WERI-Rb-1 (cell line): ENCODE measurements at regions not wholly inside any gene's neighbourhood (a gene's known extent, or its start where the extent isn't known, plus 50 kb on each side); places are given as distances from the start of the nearest gene placed in this dataset.

Experiments
- DNase-seq: peaks from one replicate; pipeline ENCODE4 v3.0.0-alpha.2; 2020
- H3K27ac ChIP-seq: fragments of 250-450 bp; sonication (Bioruptor Pico); 2 replicates; pipeline ENCODE4 v1.5.1; 2020; ENCODE audit warnings: mild to moderate bottlenecking, moderate library complexity
- H3K27me3 ChIP-seq: fragments of 250-450 bp; sonication (Bioruptor Pico); 2 replicates; pipeline ENCODE4 v1.5.1; 2021; ENCODE audit warnings: mild to moderate bottlenecking, low read depth, moderate library complexity; ENCODE audit not compliant: insufficient read depth, severe bottlenecking
- H3K36me3 ChIP-seq: fragments of 250-450 bp; sonication (Bioruptor Pico); 2 replicates; pipeline ENCODE4 v1.5.1; 2020; ENCODE audit warnings: mild to moderate bottlenecking, moderate library complexity
- H3K4me3 ChIP-seq: 2 replicates; pipeline ENCODE4 v1.5.1; 2011; ENCODE audit warnings: low read depth, mild to moderate bottlenecking, control low read depth, low read length
- H3K9me3 ChIP-seq: fragments of 250-450 bp; sonication (Bioruptor Pico); 2 replicates; pipeline ENCODE4 v1.5.1; 2021; ENCODE audit warnings: mild to moderate bottlenecking, moderate library complexity; ENCODE audit not compliant: severe bottlenecking
- CTCF ChIP-seq: IDR thresholded peaks from 2 replicates; pipeline ENCODE4 v1.5.1; 2011; ENCODE audit warnings: low read depth, mild to moderate bottlenecking, control low read depth, inconsistent platforms, low read length

- no peak overlapping the region for H3K4me3 ChIP-seq
- TF ChIP-seq CTCF: no peak
- H3K36me3 ChIP-seq: no peaks in the 10 kb centered on the region
- H3K9me3 ChIP-seq: no peaks in the 10 kb centered on the region
- no peak overlapping the region for H3K27ac ChIP-seq
- no peaks in the 10 kb centered on the region for H3K27me3 ChIP-seq
- DNase-seq: no peak
Observed at GRCh38 chr4:163967263-163967662, 472.8 kb downstream of the TMA16 start.

GRCh38 chr4:163967710-163968109, 473.2 kb downstream of the TMA16 start:
- Histone ChIP-seq H3K27me3 (no peaks in the 10 kb centered on the region), H3K4me3 (no peak overlapping the region), H3K9me3 (no peaks in the 10 kb centered on the region), H3K36me3 (no peaks in the 10 kb centered on the region), H3K27ac (no peak overlapping the region)
- DNase-seq: no peak
- TF ChIP-seq CTCF: no peak

- Histone ChIP-seq H3K36me3 (no peaks in the 10 kb centered on the region), H3K27me3 (no peaks in the 10 kb centered on the region), H3K9me3 (no peaks in the 10 kb centered on the region), H3K4me3 (no peak overlapping the region), H3K27ac (no peak overlapping the region)
- no peak for TF ChIP-seq CTCF
- no peak for DNase-seq
Observed at GRCh38 chr4:163969291-163969690, 474.8 kb downstream of the TMA16 start.

GRCh38 chr4:163976588-163976987, 482.1 kb downstream of the TMA16 start:
- Histone ChIP-seq H3K27ac (no peak overlapping the region), H3K36me3 (no peaks in the 10 kb centered on the region), H3K27me3 (no peaks in the 10 kb centered on the region), H3K9me3 (no peaks in the 10 kb centered on the region), H3K4me3 (no peak overlapping the region)
- no peak for DNase-seq
- no peak for TF ChIP-seq CTCF

- Histone ChIP-seq H3K36me3 (no peaks in the 10 kb centered on the region), H3K27me3 (no peaks in the 10 kb centered on the region), H3K27ac (peak overlapping the region; percentile 84), H3K4me3 (peak overlapping the region; percentile 37), H3K9me3 (no peaks in the 10 kb centered on the region)
- DNase-seq: peak; percentile 63
- no peak for TF ChIP-seq CTCF
Observed at GRCh38 chr4:163988391-163988790, 493.9 kb downstream of the TMA16 start.

- peak overlapping the region; percentile 84 for H3K27ac ChIP-seq
Observed at GRCh38 chr4:163988865-163989264, 494.4 kb downstream of the TMA16 start.

More at GRCh38 chr4:163988865-163989264, 494.4 kb downstream of the TMA16 start:
- peak overlapping the region; percentile 37 for H3K4me3 ChIP-seq
- H3K9me3 ChIP-seq: no peaks in the 10 kb centered on the region
- H3K36me3 ChIP-seq: no peaks in the 10 kb centered on the region
- no peaks in the 10 kb centered on the region for H3K27me3 ChIP-seq
- DNase-seq: peak; percentile 92
- no peak for TF ChIP-seq CTCF
